ENCODE measurements at regions not wholly inside any gene's neighbourhood (a gene's known extent, or its start where the extent isn't known, plus 50 kb on each side); places are given as distances from the start of the nearest gene placed in this dataset.
"Not testable (repeated sequence)": the region's sequence is repeated elsewhere in the genome, so short reads cannot be mapped to it uniquely, and the experiment has no call there.

DNA sequence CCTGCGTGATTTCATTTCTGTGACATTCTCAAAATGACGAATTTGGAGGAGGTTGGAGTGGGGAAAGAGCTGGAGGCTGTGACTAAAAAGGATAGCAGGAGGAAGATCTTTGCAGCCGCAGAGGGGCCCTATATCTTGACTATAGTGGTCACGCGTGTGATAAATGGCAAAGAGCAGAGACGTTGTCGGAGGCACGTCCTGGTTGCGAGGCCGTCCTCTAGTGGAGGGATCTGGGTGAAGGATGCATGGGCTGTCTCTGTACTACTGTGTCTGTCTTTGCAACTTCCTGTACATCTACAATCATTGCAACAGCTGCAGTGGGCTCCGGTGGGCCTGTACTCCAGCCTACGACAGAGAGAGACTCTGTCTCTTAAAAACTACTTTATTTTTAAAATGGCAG is 76.6 kb downstream of the YTHDF1 start:
- ChIA-PET CTCF (no interaction called here), POLR2A (no interaction called here)
- Mint-ChIP-seq H3K27ac (no peak overlapping the region), H3K4me1 (no peaks in the 10 kb centered on the region), H3K36me3 (ENCODE audit: low read depth) (no peaks in the 10 kb centered on the region), H3K9me3 (no peaks in the 10 kb centered on the region), H3K4me3 (no peak overlapping the region), H3K27me3 (peaks cover 9% of the 10 kb centered on the region)
- TF ChIP-seq, protein P1, sequence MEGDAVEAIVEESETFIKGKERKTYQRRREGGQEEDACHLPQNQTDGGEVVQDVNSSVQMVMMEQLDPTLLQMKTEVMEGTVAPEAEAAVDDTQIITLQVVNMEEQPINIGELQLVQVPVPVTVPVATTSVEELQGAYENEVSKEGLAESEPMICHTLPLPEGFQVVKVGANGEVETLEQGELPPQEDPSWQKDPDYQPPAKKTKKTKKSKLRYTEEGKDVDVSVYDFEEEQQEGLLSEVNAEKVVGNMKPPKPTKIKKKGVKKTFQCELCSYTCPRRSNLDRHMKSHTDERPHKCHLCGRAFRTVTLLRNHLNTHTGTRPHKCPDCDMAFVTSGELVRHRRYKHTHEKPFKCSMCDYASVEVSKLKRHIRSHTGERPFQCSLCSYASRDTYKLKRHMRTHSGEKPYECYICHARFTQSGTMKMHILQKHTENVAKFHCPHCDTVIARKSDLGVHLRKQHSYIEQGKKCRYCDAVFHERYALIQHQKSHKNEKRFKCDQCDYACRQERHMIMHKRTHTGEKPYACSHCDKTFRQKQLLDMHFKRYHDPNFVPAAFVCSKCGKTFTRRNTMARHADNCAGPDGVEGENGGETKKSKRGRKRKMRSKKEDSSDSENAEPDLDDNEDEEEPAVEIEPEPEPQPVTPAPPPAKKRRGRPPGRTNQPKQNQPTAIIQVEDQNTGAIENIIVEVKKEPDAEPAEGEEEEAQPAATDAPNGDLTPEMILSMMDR (IDR thresholded peaks at IDR 0.05): no peak
- no peak for ATAC-seq (ENCODE audit: low read depth)
- intact Hi-C loops (cut with micrococcal nuclease): no loop called here
- no peak for DNase-seq

DNA sequence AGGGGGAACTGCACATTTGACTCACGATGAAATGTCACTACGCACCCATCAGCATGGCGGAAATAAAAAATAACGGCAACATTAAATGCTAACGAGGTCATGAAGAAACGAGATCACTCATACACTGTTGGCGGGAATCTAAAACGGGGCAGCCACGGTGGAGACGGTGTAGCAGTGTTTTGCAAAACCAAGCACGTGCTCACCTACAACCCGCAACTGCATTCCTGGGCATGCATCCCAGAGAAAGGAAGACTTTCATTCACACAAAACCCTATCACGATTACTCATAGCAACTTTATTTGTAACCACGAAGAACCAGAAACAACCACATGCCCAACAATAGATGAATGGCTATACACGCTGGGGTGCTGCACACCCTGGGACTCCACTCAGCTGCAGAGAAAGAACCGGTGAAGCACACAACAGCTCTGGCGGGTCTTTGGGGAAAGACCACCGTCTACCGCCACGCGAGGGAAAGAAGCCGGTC is 77.0 kb downstream of the YTHDF1 start:
- intact Hi-C loops (cut with micrococcal nuclease): no loop called here
- Mint-ChIP-seq H3K27ac (no peak overlapping the region), H3K36me3 (ENCODE audit: low read depth) (no peaks in the 10 kb centered on the region), H3K4me3 (no peak overlapping the region), H3K27me3 (peaks cover 8% of the 10 kb centered on the region), H3K4me1 (no peaks in the 10 kb centered on the region), H3K9me3 (no peaks in the 10 kb centered on the region)
- TF ChIP-seq, protein P1 (IDR thresholded peaks at IDR 0.05): no peak
- ChIA-PET POLR2A (no interaction called here), CTCF (no interaction called here)
- no peak for ATAC-seq (ENCODE audit: low read depth)
- no peak for DNase-seq

DNA sequence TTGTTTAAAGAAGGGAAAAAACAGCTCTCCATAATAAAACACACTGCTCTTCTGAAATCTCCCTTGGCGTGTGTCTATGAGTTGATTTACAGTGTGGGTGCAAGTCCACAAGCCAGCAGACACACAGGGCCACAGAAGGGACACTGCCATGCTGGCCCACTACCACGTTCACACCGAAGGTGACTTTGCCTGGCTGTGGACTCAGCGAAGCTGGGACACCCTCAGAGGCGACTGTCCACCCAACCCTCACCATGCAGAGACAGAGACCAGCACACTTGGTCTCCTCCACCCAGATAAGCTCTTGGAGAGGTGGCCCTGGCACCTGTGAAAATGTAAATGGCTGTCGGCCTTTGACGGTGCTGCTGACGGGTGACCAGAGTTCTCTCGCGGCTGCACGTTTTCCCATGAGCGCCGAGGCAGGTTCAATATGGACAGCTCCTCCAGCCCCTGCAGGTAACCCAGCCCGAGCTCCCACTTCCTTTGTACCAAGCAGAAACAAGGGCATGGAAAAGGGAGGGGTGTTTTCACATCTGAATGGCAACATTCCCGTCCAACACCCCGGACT is 78.0 kb downstream of the YTHDF1 start:
- H3K27ac Mint-ChIP-seq: no peak overlapping the region
- no peaks in the 10 kb centered on the region for H3K9me3 Mint-ChIP-seq
- no peaks in the 10 kb centered on the region for H3K4me1 Mint-ChIP-seq
- DNase-seq (no peak), ATAC-seq (ENCODE audit: low read depth) (no peak)
- CTCF ChIA-PET: no interaction called here
- H3K4me3 Mint-ChIP-seq: no peak overlapping the region
- no peaks in the 10 kb centered on the region for H3K36me3 Mint-ChIP-seq (ENCODE audit: low read depth)
- POLR2A ChIA-PET: no interaction called here
- intact Hi-C loops (cut with micrococcal nuclease): no loop called here
- TF ChIP-seq, protein P1 (IDR thresholded peaks at IDR 0.05): no peak
- peaks cover 7% of the 10 kb centered on the region for H3K27me3 Mint-ChIP-seq

DNA sequence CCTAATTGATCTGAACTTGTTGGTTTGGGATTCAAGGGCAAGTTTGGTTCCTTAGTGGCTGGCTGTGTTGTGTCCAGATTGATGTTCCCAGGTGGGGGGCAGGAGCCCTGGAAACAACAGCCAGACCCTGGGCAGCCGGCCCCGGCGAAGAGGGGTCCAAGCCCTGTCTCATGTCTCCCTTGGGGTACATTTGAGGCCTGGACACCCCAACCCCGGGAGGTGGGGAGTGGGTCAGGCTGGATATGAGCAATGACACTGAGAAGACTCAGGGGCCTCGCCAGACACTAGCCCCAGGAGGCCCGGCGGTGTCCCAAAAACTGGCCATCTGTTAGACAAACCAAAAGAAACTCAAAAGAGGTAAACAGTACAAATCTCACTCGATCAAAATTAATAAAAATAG is 79.6 kb downstream of the YTHDF1 start:
- DNase-seq (no peak), ATAC-seq (ENCODE audit: low read depth) (no peak)
- CTCF ChIA-PET: no interaction called here
- POLR2A ChIA-PET: no interaction called here
- H3K27ac Mint-ChIP-seq: no peak overlapping the region
- no peak overlapping the region for H3K4me3 Mint-ChIP-seq
- no peaks in the 10 kb centered on the region for H3K36me3 Mint-ChIP-seq (ENCODE audit: low read depth)
- H3K9me3 Mint-ChIP-seq: no peaks in the 10 kb centered on the region
- peaks cover 8% of the 10 kb centered on the region for H3K27me3 Mint-ChIP-seq
- TF ChIP-seq, protein P1 (IDR thresholded peaks at IDR 0.05): no peak
- no peaks in the 10 kb centered on the region for H3K4me1 Mint-ChIP-seq
- intact Hi-C loops (cut with micrococcal nuclease): no loop called here

DNA sequence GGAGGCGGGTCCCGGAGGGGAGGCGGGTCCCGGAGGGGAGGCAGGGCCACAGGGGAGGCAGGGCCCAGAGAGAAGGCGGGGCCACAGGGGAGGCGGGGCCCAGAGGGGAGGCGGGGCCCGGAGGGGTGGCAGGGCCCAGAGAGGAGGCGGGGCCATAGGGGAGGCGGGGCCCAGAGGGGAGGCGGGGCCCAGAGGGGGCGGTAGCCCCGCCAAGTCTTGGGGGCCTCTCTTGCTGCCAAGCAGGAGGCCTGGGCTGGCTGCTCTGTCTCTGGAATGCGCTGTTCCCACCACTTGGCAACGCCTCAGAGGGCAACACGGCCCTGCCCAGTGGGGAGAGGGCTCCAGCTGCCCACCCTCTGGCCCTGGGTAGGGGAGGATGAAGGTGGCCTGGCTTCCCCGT is 80.5 kb downstream of the YTHDF1 start:
- intact Hi-C loops (cut with micrococcal nuclease): no loop called here
- CTCF ChIA-PET: no interaction called here
- Mint-ChIP-seq H3K27me3 (peaks cover 10% of the 10 kb centered on the region), H3K4me3 (no peak overlapping the region), H3K36me3 (ENCODE audit: low read depth) (no peaks in the 10 kb centered on the region), H3K4me1 (no peaks in the 10 kb centered on the region), H3K9me3 (no peaks in the 10 kb centered on the region), H3K27ac (no peak overlapping the region)
- ATAC-seq (ENCODE audit: low read depth) (no peak), DNase-seq (no peak)
- TF ChIP-seq, protein P1 (IDR thresholded peaks at IDR 0.05): no peak
- POLR2A ChIA-PET: no interaction called here

DNA sequence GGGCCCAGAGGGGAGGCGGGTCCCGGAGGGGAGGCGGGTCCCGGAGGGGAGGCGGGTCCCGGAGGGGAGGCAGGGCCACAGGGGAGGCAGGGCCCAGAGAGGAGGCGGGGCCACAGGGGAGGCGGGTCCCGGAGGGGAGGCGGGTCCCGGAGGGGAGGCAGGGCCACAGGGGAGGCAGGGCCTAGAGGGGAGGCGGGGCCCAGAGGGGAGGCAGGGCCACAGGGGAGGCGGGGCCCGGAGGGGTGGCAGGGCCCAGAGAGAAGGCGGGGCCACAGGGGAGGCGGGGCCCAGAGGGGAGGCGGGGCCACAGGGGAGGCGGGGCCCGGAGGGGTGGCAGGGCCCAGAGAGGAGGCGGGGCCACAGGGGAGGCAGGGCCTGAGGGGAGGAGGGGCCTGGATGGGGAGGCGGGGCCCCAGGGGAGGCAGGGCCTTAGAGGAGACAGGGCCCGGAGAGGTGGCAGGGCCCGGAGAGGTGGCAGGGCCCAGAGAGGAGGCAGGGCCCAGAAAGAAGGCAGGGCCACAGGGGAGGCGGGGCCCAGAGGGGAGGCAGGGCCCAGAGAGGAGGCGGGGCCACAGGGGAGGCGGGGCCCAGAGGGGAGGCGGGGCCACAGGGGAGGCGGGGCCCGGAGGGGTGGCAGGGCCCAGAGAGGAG is 81.1 kb downstream of the YTHDF1 start:
- POLR2A ChIA-PET; H3K4me3 Mint-ChIP-seq; H3K27ac Mint-ChIP-seq; CTCF ChIA-PET; intact Hi-C loops (cut with micrococcal nuclease); H3K9me3 Mint-ChIP-seq; H3K4me1 Mint-ChIP-seq; H3K36me3 Mint-ChIP-seq (ENCODE audit: low read depth); DNase-seq: not testable (repeated sequence)
- ATAC-seq (ENCODE audit: low read depth): peak; percentile 14
- H3K27me3 Mint-ChIP-seq: peaks cover 12% of the 10 kb centered on the region
